MM.1S (cell line): ENCODE measurements at regions not wholly inside any gene's neighbourhood (a gene's known extent, or its start where the extent isn't known, plus 50 kb on each side); places are given as distances from the start of the nearest gene placed in this dataset.

ENCODE experiments used
- CTCF ChIP-seq: fragments of 300-600 bp; sonication (generic); IDR thresholded peaks from 2 replicates; pipeline ENCODE4 v1.5.1; 2016; ENCODE audit warnings: antibody characterized with exemption, low read length, mixed read lengths
- EZH2 ChIP-seq: fragments of 300-600 bp; sonication (generic); optimal IDR thresholded peaks from 2 replicates; pipeline ENCODE3; 2017; ENCODE audit warnings: low read depth, mild to moderate bottlenecking, antibody characterized with exemption, low read length, mixed read lengths
- EZH2phosphoT487 ChIP-seq: fragments of 300-600 bp; sonication (generic); IDR thresholded peaks from 2 replicates; pipeline ENCODE4 v1.6.1; 2018; ENCODE audit warnings: antibody characterized with exemption, low read length

GRCh38 chr3:193812078-193812725, 219.2 kb downstream of the OPA1 start:
- TF ChIP-seq CTCF (no peak), EZH2 (no peak), EZH2phosphoT487 (no peak)
